HepG2 (cell line): ENCODE measurements at regions not wholly inside any gene's neighbourhood (a gene's known extent, or its start where the extent isn't known, plus 50 kb on each side); places are given as distances from the start of the nearest gene placed in this dataset.

Experiments
- ATAC-seq: fragments of 200-7000 bp; cut with Tn5 transposase; 3 replicates; pipeline ENCODE4 v1.9.1; 2020; ENCODE audit warnings: mild to moderate bottlenecking, moderate library complexity
- BruUV-seq: library from RNA; stranded (reverse); fragments of 400-500 nt; replicated peaks from 2 replicates; lab custom pipeline; 2021; lab: Mats Ljungman, UMichigan
- CTCF ChIA-PET: fragments of 300-600 bp; formaldehyde crosslinking; extraction: SDS; loops from one replicate; lab custom pipeline; 2021; ENCODE audit warnings: low total read pairs, inconsistent platforms, low intra/inter-chr PET ratio; lab: Yijun Ruan, JAX
- POLR2A ChIA-PET: fragments of 350-600 bp; sonication (Branson Sonifier 250); formaldehyde crosslinking; loops from one replicate; lab custom pipeline; 2020; ENCODE audit warnings: antibody characterized with exemption, inconsistent platforms; lab: Yijun Ruan, JAX
- DNase-seq: peaks from one replicate; pipeline ENCODE4 v3.0.0-alpha.2; 2015; ENCODE audit warnings: low spot score
- FAIRE-seq: peaks from 3 replicates; lab custom pipeline; 2011; peaks lifted over from hg19 to GRCh38; lab: Jason Lieb, UNC
- H2AFZ ChIP-seq: one replicate; pipeline ENCODE4 v1.6.1; 2011; ENCODE audit warnings: low read length, inconsistent platforms
- H3K27ac ChIP-seq: fragments of 300-600 bp; 3 replicates; pipeline ENCODE4 v1.8.0; 2011; ENCODE audit warnings: mixed run types, mild to moderate bottlenecking, mixed read lengths, low read length, inconsistent platforms; ENCODE audit not compliant: insufficient read depth; ENCODE audit errors: extremely low read length
- H3K27me3 ChIP-seq, 2 experiments: fragments of 200-600 bp in 1 of 2; 2 replicates in 1 of 2; 3 replicates in 1 of 2; pipeline versions ENCODE4 v1.6.0 to v1.8.0; 2011; ENCODE audit warnings: low read length in 2 of 2, mild to moderate bottlenecking in 2 of 2, moderate library complexity in 2 of 2, inconsistent platforms in 1 of 2; ENCODE audit not compliant: insufficient read depth in 2 of 2, control insufficient read depth in 1 of 2
- H3K36me3 ChIP-seq, 2 experiments: fragments of 200-600 bp in 1 of 2; replicated peaks in 1 of 2; 2 replicates in 1 of 2; 3 replicates in 1 of 2; pipeline versions ENCODE4 v1.5.1 to v1.8.0; 2011; ENCODE audit warnings: low read length in 2 of 2, inconsistent platforms in 1 of 2; ENCODE audit not compliant: insufficient read depth in 2 of 2, control insufficient read depth in 1 of 2
- H3K4me1 ChIP-seq: 2 replicates; pipeline ENCODE4 v1.5.1; 2012; ENCODE audit warnings: low read length, inconsistent platforms; ENCODE audit not compliant: insufficient read depth
- H3K4me2 ChIP-seq: 2 replicates; pipeline ENCODE4 v1.6.0; 2011; ENCODE audit warnings: low read depth, low read length, inconsistent platforms
- H3K4me3 ChIP-seq, 3 experiments: fragments of 200-600 bp in 1 of 3; sonication (generic), shearing (Covaris generic) in 1 of 3; replicated peaks in 1 of 3; 2 replicates each; pipeline ENCODE4 v1.5.1; 2011 to 2016; ENCODE audit warnings: low read length in 3 of 3, inconsistent platforms in 2 of 3, low read depth in 2 of 3, mild to moderate bottlenecking in 2 of 3, control low read depth in 1 of 3, mixed read lengths in 1 of 3; ENCODE audit not compliant: insufficient read depth in 1 of 3
- H3K79me2 ChIP-seq: one replicate; pipeline ENCODE4 v1.6.1; 2011; ENCODE audit warnings: low read length, inconsistent platforms; ENCODE audit not compliant: insufficient read depth
- H3K9ac ChIP-seq: 2 replicates; pipeline ENCODE4 v1.6.0; 2011; ENCODE audit warnings: mild to moderate bottlenecking, low read depth, low read length, inconsistent platforms; ENCODE audit not compliant: insufficient read depth
- H3K9me3 ChIP-seq: 2 replicates; pipeline ENCODE4 v1.5.1; 2012; ENCODE audit warnings: mild to moderate bottlenecking, low read length
- H4K20me1 ChIP-seq: 2 replicates; pipeline ENCODE4 v1.6.0; 2011; ENCODE audit warnings: inconsistent platforms, mild to moderate bottlenecking, low read length, moderate library complexity; ENCODE audit not compliant: insufficient read depth
- FLYWCH1 ChIP-seq: sonication (generic); formaldehyde crosslinking; IDR thresholded peaks from 2 replicates; pipeline ENCODE4 v1.8.1; 2023; ENCODE audit warnings: mild to moderate bottlenecking, missing genetic modification reagents
- HMGA1 ChIP-seq: sonication (generic); formaldehyde crosslinking; conservative IDR thresholded peaks from 2 replicates; pipeline ENCODE4 v1.4.0; 2020; ENCODE audit warnings: missing genetic modification reagents
- NFE2L1 ChIP-seq: sonication (generic); formaldehyde crosslinking; IDR thresholded peaks from 2 replicates; pipeline ENCODE4 v1.4.0; 2020; ENCODE audit warnings: missing genetic modification reagents, mild to moderate bottlenecking, borderline replicate concordance
- SP140L ChIP-seq: sonication (generic); formaldehyde crosslinking; IDR thresholded peaks from 2 replicates; pipeline ENCODE4 v1.4.0; 2020; ENCODE audit warnings: missing genetic modification reagents, borderline replicate concordance
- TMF1 ChIP-seq: sonication (generic); formaldehyde crosslinking; IDR thresholded peaks from 2 replicates; pipeline ENCODE4 v1.8.1; 2022; ENCODE audit warnings: low read depth, missing genetic modification reagents
- WGBS: methylation state at CpG from one replicate; pipeline ENCODE4 v1.1.6; 2017; ENCODE audit warnings: low lambda C conversion rate; 5-methylcytosine and 5-hydroxymethylcytosine counted together
- in situ Hi-C: cut with HindIII; loops from 2 replicates; pipeline ENCODE4 v1.10.0; 2017; ENCODE audit warnings: low pct_unique_long_range_greater_than_20kb; ENCODE audit not compliant: extremely low pct_ligation_motif_present
- intact Hi-C: fragments of 100-400 bp; cut with micrococcal nuclease; formaldehyde crosslinking; loops from one replicate; pipeline ENCODE4 v1.10.0; 2022; ENCODE audit not compliant: unreplicated experiment
- TF ChIP-seq, protein P1 (sequence below): sonication (generic); formaldehyde crosslinking; IDR thresholded peaks from 2 replicates; pipeline ENCODE4 v1.8.0; 2022; ENCODE audit warnings: mild to moderate bottlenecking, missing genetic modification reagents, moderate library complexity
- TF ChIP-seq, protein P2 (sequence below): sonication (generic); formaldehyde crosslinking; IDR thresholded peaks from 2 replicates; pipeline ENCODE4 v1.5.0; 2020; ENCODE audit warnings: mild to moderate bottlenecking, missing genetic modification reagents
- TF ChIP-seq, protein P3 (sequence below): sonication (generic); formaldehyde crosslinking; IDR thresholded peaks from 2 replicates; pipeline ENCODE4 v1.5.0; 2020; ENCODE audit warnings: missing genetic modification reagents

DNA sequence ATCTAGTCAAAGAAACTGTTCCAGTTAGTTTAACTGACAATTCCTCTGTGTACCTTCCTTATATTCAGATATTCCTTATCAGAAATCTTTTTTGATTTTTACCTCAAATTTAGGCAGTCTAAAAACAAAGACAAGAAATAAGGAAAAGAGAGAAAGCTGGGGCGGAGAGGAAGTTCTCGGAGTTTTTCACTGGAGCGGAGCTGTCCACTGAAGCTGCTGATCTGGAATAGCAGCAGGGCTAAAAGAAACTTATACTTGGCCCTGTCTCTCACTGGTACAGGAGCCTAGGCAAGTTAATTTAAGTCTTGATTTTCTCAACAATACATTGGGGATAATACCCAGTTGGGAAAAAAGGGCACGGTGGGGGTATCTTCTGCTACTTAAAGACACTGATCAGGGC lies 59.2 kb upstream of the CYP2D6 start:
- peaks cover 47% of the 10 kb centered on the region for H3K79me2 ChIP-seq
- TF ChIP-seq TMF1 (CRISPR knock-in tag): no peak
- H3K4me1 ChIP-seq: peaks cover 12% of the 10 kb centered on the region
- no peak overlapping the region for H3K4me2 ChIP-seq
- intact Hi-C loops: no loop called here
- no peak for FAIRE-seq
- no peaks in the 10 kb centered on the region for H3K27me3 ChIP-seq
- no peak overlapping the region for H3K4me3 ChIP-seq
- no peak for DNase-seq
- H3K36me3 ChIP-seq: peaks cover 3 to 5% of the 10 kb centered on the region in 2 experiments; a peak in 3 of 5 replicates
- no peak for ATAC-seq
- peaks cover 12% of the 10 kb centered on the region for H4K20me1 ChIP-seq
- no TSS peak for BruUV-seq
- no peak overlapping the region for H3K27ac ChIP-seq
- in situ Hi-C loops: no loop called here
- 97% methylated on average over 4 of the region's 4 CpGs for WGBS
- ChIA-PET POLR2A (no interaction called here), CTCF (no interaction called here)
- H3K9me3 ChIP-seq: no peaks in the 10 kb centered on the region
- no peak overlapping the region for H2AFZ ChIP-seq
- H3K9ac ChIP-seq: no peak overlapping the region

DNA sequence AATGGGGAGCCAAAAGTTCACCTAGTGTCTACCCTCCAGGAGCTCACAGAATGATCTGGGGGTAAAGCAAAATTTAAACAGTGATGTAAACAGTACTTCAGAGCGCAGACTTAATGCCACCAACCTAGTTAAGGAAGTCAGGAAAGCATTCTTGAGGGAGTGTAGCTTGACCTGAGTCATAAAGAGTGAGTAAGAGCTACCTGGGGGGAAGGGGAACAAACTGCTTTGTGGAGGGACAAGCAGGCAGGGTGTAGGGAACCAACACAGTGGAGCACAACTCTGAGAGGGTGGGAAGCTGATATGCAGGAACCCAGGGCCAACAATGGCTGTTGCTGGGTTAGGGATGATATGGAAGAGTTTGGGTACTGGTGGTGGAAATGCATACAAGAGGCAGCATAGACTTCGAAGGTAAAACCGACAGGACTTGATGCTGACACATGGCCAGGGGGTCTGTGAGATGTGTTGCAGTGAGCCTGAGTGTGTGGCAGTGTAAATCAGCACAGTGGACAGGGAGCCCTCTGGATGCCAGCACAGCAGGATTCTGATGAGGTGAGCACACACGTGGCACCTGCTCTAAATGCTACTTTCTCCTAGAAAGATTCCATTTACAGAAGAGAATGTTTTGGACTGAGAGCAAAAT lies 58.3 kb upstream of the CYP2D6 start:
- intact Hi-C loops: no loop called here
- Histone ChIP-seq H3K4me2 (no peak overlapping the region), H3K9me3 (no peaks in the 10 kb centered on the region), H3K4me1 (peaks cover 15% of the 10 kb centered on the region), H3K4me3 (no peak overlapping the region), H2AFZ (no peak overlapping the region), H3K9ac (no peak overlapping the region), H4K20me1 (peaks cover 16% of the 10 kb centered on the region), H3K27ac (no peak overlapping the region), H3K27me3 (no peaks in the 10 kb centered on the region), H3K36me3 (peaks cover 3 to 5% of the 10 kb centered on the region in 2 experiments; a peak in 3 of 5 replicates), H3K79me2 (peaks cover 43% of the 10 kb centered on the region)
- FAIRE-seq (no peak), ATAC-seq (no peak), DNase-seq (no peak)
- no TSS peak for BruUV-seq
- ChIA-PET CTCF (no interaction called here), POLR2A (no interaction called here)
- in situ Hi-C loops: no loop called here
- WGBS: 96% methylated on average over 4 of the region's 4 CpGs
- TF ChIP-seq HMGA1 (CRISPR knock-in tag): no peak
- TF ChIP-seq, protein P1, sequence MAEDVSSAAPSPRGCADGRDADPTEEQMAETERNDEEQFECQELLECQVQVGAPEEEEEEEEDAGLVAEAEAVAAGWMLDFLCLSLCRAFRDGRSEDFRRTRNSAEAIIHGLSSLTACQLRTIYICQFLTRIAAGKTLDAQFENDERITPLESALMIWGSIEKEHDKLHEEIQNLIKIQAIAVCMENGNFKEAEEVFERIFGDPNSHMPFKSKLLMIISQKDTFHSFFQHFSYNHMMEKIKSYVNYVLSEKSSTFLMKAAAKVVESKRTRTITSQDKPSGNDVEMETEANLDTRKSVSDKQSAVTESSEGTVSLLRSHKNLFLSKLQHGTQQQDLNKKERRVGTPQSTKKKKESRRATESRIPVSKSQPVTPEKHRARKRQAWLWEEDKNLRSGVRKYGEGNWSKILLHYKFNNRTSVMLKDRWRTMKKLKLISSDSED (CRISPR knock-in tag): no peak
- TF ChIP-seq NFE2L1 (CRISPR knock-in tag): no peak
- TF ChIP-seq, protein P2, sequence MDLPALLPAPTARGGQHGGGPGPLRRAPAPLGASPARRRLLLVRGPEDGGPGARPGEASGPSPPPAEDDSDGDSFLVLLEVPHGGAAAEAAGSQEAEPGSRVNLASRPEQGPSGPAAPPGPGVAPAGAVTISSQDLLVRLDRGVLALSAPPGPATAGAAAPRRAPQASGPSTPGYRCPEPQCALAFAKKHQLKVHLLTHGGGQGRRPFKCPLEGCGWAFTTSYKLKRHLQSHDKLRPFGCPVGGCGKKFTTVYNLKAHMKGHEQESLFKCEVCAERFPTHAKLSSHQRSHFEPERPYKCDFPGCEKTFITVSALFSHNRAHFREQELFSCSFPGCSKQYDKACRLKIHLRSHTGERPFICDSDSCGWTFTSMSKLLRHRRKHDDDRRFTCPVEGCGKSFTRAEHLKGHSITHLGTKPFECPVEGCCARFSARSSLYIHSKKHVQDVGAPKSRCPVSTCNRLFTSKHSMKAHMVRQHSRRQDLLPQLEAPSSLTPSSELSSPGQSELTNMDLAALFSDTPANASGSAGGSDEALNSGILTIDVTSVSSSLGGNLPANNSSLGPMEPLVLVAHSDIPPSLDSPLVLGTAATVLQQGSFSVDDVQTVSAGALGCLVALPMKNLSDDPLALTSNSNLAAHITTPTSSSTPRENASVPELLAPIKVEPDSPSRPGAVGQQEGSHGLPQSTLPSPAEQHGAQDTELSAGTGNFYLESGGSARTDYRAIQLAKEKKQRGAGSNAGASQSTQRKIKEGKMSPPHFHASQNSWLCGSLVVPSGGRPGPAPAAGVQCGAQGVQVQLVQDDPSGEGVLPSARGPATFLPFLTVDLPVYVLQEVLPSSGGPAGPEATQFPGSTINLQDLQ (CRISPR knock-in tag): no peak
- TF ChIP-seq, protein P3, sequence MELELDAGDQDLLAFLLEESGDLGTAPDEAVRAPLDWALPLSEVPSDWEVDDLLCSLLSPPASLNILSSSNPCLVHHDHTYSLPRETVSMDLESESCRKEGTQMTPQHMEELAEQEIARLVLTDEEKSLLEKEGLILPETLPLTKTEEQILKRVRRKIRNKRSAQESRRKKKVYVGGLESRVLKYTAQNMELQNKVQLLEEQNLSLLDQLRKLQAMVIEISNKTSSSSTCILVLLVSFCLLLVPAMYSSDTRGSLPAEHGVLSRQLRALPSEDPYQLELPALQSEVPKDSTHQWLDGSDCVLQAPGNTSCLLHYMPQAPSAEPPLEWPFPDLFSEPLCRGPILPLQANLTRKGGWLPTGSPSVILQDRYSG: no peak
- no peak for TF ChIP-seq FLYWCH1 (CRISPR knock-in tag)
- no peak for TF ChIP-seq SP140L
